PC-9 (cell line): ENCODE measurements at regions not wholly inside any gene's neighbourhood (a gene's known extent, or its start where the extent isn't known, plus 50 kb on each side); places are given as distances from the start of the nearest gene placed in this dataset.

Experiments
- EZH2 ChIP-seq: fragments of 200-600 bp; sonication (generic); IDR thresholded peaks from 2 replicates; pipeline ENCODE4 v1.8.0; 2017; ENCODE audit warnings: antibody characterized with exemption, low read depth
- TF ChIP-seq, protein P1 (sequence below): fragments of 200-600 bp; sonication (generic); conservative IDR thresholded peaks from 2 replicates; pipeline ENCODE4 v1.6.1; 2017; ENCODE audit warnings: mixed run types, antibody characterized with exemption, mild to moderate bottlenecking, moderate library complexity

GRCh38 chrY:15500536-15500935, 976.2 kb downstream of the NLGN4Y start:
- TF ChIP-seq, protein P1, sequence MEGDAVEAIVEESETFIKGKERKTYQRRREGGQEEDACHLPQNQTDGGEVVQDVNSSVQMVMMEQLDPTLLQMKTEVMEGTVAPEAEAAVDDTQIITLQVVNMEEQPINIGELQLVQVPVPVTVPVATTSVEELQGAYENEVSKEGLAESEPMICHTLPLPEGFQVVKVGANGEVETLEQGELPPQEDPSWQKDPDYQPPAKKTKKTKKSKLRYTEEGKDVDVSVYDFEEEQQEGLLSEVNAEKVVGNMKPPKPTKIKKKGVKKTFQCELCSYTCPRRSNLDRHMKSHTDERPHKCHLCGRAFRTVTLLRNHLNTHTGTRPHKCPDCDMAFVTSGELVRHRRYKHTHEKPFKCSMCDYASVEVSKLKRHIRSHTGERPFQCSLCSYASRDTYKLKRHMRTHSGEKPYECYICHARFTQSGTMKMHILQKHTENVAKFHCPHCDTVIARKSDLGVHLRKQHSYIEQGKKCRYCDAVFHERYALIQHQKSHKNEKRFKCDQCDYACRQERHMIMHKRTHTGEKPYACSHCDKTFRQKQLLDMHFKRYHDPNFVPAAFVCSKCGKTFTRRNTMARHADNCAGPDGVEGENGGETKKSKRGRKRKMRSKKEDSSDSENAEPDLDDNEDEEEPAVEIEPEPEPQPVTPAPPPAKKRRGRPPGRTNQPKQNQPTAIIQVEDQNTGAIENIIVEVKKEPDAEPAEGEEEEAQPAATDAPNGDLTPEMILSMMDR: no peak
- no peak for TF ChIP-seq EZH2
